Motor neuron (in vitro differentiated cells): ENCODE measurements at regions not wholly inside any gene's neighbourhood (a gene's known extent, or its start where the extent isn't known, plus 50 kb on each side); places are given as distances from the start of the nearest gene placed in this dataset.

Experiments
- ATAC-seq, 8 experiments: fragments of 200-7000 bp; cut with Tn5 transposase; replicated peaks in 6 of 8; 2 replicates each; pipeline ENCODE4 v1.8.0; 2021; ENCODE audit warnings: mild to moderate bottlenecking in 8 of 8, moderate library complexity in 8 of 8
- H3K27ac ChIP-seq, 2 donors: fragments of 250-450 bp; sonication (Bioruptor Pico); 2 replicates each; pipeline ENCODE4 v1.9.0; 2021; ENCODE audit warnings: antibody characterized with exemption in 2 of 2, mild to moderate bottlenecking in 2 of 2, moderate library complexity in 1 of 2
- H3K4me1 ChIP-seq, 2 donors: fragments of 250-450 bp; sonication (Bioruptor Pico); replicated peaks in 1 of 2; 2 replicates each; pipeline ENCODE4 v1.6.1; 2021; ENCODE audit warnings: antibody characterized with exemption in 2 of 2, mild to moderate bottlenecking in 2 of 2, moderate library complexity in 1 of 2
- H3K4me3 ChIP-seq, 5 donors: fragments of 250-450 bp; sonication (Bioruptor Pico); 2 replicates each; pipeline ENCODE4 v1.9.0; 2021; ENCODE audit warnings: antibody characterized with exemption in 5 of 5, mild to moderate bottlenecking in 5 of 5, moderate library complexity in 4 of 5
- WGBS, 10 experiments: fragments of 450-650 bp; shearing (Covaris generic); methylation state at CpG; one replicate each; pipeline ENCODE4 v1.0.0; 2022; 5-methylcytosine and 5-hydroxymethylcytosine counted together
- in situ Hi-C, 9 experiments: fragments of 400-800 bp; cut with MboI; loops; one replicate each; pipeline ENCODE4 v1.15.0; 2021; ENCODE audit warnings: low sequenced_read_pairs in 9 of 9, low pct_unique_long_range_greater_than_20kb in 2 of 9; ENCODE audit not compliant: unreplicated experiment in 9 of 9

DNA sequence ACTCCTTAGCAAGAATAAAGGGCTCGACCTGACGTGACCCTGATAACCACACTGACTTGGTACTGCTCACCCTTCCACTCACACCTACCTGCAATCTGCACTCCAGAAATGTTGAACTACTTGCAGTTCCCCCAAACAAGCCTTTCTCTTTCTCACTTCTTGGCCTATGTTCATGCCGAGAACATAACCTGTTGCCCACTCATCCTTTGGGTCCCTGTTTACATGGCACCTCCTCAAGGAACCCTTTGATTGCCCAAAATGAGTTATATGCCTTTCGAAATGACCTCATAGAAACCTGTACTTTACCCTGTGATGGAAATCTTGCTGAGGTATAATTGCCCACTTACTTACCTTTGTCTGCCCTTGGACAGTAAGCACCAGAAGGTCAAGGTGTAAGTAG lies 96.2 kb downstream of the TMCO5A start:
- H3K27ac ChIP-seq = no peak overlapping the region
- H3K4me1 ChIP-seq = no peaks in the 10 kb centered on the region
- no peak for ATAC-seq
- 61 to 100% (median 88%) methylated on average over 1 to 4 of the region's 4 CpGs; no CpG with 5 or more reads in 1 of the 10 experiments for WGBS, 10 experiments
- in situ Hi-C loops = no loop called here
- no peak overlapping the region for H3K4me3 ChIP-seq

- in situ Hi-C loops = no loop called here
- no peak overlapping the region for H3K4me3 ChIP-seq
- ATAC-seq = no peak
- H3K27ac ChIP-seq = no peak overlapping the region
- WGBS, 10 experiments = 40 to 90% (median 85%) methylated on average over 1 to 2 of the region's 2 CpGs; no CpG with 5 or more reads in 4 of the 10 experiments
- no peaks in the 10 kb centered on the region for H3K4me1 ChIP-seq
These were observed 101.3 kb downstream of the TMCO5A start for GRCh38 chr15:38035701-38036100.

GRCh38 chr15:38036790-38037338 lies 102.4 kb downstream of the TMCO5A start:
- 50 to 81% (median 66%) methylated on average over 1 to 3 of the region's 3 CpGs; no CpG with 5 or more reads in 3 of the 10 experiments for WGBS, 10 experiments
- in situ Hi-C loops = no loop called here
- no peak overlapping the region for H3K27ac ChIP-seq
- no peak overlapping the region for H3K4me3 ChIP-seq
- H3K4me1 ChIP-seq = no peaks in the 10 kb centered on the region
- ATAC-seq = no peak

GRCh38 chr15:38038659-38039442 lies 104.4 kb downstream of the TMCO5A start:
- ATAC-seq = peak in 1 of 8 experiments; percentile 39
- Histone ChIP-seq H3K4me1 (no peaks in the 10 kb centered on the region), H3K4me3 (no peak overlapping the region), H3K27ac (no peak overlapping the region)
- in situ Hi-C loops = no loop called here
- WGBS, 10 experiments = 0 to 93% (median 67%) methylated on average over 1 to 4 of the region's 4 CpGs

GRCh38 chr15:38040615-38041014 lies 106.2 kb downstream of the TMCO5A start:
- Histone ChIP-seq H3K27ac (no peak overlapping the region), H3K4me3 (no peak overlapping the region), H3K4me1 (no peaks in the 10 kb centered on the region)
- 17 to 100% (median 85%) methylated on average over 1 to 2 of the region's 2 CpGs for WGBS, 10 experiments
- in situ Hi-C loops = no loop called here
- no peak for ATAC-seq

DNA sequence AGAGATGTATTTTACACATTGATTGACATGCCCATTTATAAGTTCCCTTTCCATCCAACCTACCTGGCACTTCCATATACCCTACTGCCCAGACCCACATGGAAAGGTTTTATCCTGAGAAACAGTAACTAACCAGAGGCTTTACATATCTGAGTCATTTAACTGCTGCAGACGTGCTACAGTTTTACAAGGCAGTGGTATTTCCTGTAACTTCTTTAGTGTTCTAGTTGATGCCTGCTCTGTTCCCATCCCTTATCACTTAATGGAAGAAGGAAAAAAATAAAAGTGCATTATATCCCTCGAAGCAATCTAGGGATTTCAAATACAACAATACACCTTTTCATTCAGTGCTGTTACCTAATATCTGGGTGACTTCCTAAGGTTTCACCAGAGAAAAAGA lies 107.1 kb downstream of the TMCO5A start:
- WGBS, 10 experiments = 0 to 100% (median 77%) methylated on average over 1 to 2 of the region's 2 CpGs; no CpG with 5 or more reads in 1 of the 10 experiments
- no peak overlapping the region for H3K27ac ChIP-seq
- peak in 2 of 8 experiments; percentile 61 to 88 for ATAC-seq

DNA sequence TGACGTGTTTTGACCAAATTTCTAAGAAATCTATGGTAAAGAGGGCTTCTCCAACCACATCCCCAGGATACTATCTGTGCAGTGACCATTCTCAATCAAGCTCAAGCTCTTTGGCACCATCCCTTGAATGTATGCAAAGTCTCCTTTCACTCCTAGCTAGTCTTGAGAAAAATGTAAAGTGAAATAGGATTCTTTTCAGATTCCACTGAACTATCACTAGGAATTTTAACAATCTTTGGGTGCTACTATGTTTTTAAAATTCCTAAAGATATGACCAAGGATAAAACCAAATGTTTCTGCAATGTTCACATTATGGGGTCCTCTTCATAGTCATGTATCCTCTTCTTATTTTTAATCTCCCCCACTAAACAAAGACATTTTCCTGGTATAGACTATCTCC lies 107.8 kb downstream of the TMCO5A start:
- Histone ChIP-seq H3K4me3 (no peak overlapping the region), H3K27ac (no peak overlapping the region), H3K4me1 (no peaks in the 10 kb centered on the region)
- 40 to 80% (median 60%) methylated on average over 1 of the region's 1 CpG; no CpG with 5 or more reads in 5 of the 10 experiments for WGBS, 10 experiments
- ATAC-seq = peak in 1 of 8 experiments; percentile 17
- in situ Hi-C loops = no loop called here

More for the DNA sequence above, 107.1 kb downstream of the TMCO5A start:
- H3K4me3 ChIP-seq = no peak overlapping the region
- H3K4me1 ChIP-seq = no peaks in the 10 kb centered on the region
- in situ Hi-C loops = no loop called here

GRCh38 chr15:38042707-38043445 lies 108.4 kb downstream of the TMCO5A start:
- no peak for ATAC-seq
- Histone ChIP-seq H3K4me1 (no peaks in the 10 kb centered on the region), H3K27ac (no peak overlapping the region), H3K4me3 (no peak overlapping the region)
- in situ Hi-C loops = no loop called here
- WGBS, 10 experiments = 61 to 86% (median 73%) methylated on average over 1 to 5 of the region's 9 CpGs; no CpG with 5 or more reads in 1 of the 10 experiments

DNA sequence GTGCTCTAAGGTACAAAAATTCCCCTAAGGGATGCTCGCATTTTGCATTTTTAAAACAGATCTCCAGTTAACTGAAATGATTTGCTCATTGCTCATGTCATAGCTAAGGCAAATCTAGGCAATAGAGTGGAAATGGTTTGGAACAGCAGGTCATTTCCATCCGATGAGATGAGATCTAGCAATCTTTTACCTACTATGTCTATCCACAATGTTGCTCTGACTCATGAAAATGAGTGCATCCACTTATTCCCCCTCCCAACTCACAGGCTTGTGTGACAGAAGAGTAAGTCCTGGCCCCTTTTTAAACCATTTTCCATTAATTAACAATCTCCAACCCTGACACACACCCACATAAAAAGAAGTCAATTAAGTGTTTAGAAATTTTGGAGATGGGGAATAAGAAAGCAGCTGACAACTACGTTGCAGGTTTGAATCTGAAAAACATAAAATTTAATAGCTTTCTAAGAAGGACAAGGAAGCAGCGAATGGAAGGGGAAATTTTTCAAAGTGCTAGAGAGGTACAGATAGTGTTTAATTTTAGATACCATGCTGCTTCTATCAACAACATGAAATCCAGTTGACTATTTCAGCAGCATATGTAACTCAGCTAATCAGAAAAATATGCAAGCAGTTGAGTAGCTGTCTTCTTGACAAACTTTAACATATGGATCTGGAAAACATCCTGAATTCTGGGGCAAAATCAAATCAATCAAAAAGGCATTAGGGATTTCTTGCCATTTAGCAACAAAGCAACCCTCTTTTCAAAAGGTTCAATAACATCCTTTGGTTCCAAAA lies 112.0 kb downstream of the TMCO5A start:
- no peak overlapping the region for H3K4me3 ChIP-seq
- no peak overlapping the region for H3K27ac ChIP-seq
- in situ Hi-C loops = no loop called here
- WGBS, 10 experiments = 37 to 100% (median 79%) methylated on average over 1 to 4 of the region's 4 CpGs
- peaks cover 15 to 17% of the 10 kb centered on the region in 2 donors for H3K4me1 ChIP-seq
- ATAC-seq = peak in 5 of 8 experiments; percentile 7 to 59 (median 28)

DNA sequence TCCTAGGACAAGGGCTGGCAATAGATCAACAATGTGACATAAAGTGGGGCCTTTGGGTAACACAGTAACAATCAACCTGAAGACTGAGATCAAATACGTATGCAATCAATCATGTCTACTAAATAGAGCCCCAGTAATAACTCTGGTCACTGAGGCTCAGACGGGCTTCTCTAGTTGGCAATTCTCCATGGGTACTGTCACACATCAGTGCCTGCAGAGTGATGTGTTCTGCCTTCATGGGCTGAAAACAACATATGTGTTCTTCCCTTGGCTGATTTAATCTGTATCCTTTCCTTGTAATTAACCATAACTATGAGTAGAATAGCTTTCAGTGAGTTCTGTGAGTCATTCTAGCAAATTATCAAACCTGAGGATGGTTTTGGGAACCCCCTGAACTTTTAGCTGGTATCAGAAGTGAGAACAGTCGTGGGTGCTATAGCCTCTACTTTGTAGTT lies 113.6 kb downstream of the TMCO5A start:
- in situ Hi-C loops = no loop called here
- Histone ChIP-seq H3K27ac (no peak overlapping the region), H3K4me1 (peaks cover 15 to 17% of the 10 kb centered on the region in 2 donors), H3K4me3 (no peak overlapping the region)
- WGBS, 10 experiments = 20 to 100% (median 51%) methylated on average over 1 to 2 of the region's 3 CpGs; no CpG with 5 or more reads in 2 of the 10 experiments
- ATAC-seq = no peak

DNA sequence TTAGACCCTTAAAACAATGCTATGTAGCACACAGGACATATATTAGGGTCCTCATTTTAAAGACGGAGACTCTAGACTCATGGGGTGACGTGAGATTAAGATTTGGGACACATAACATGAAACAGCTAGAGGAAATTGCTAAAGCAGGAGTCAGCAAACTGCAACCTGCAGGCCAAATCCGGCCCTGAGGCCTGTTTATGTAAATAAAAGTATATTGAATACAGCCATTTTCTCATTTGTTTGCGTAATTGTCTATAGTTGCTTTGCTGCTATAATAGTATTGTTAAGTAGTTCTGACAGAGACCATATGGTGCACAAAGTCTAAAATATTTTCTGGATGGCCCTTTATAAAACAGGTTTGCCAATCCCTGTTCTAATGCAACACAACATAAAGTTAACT lies 115.5 kb downstream of the TMCO5A start:
- H3K4me3 ChIP-seq = no peak overlapping the region
- H3K4me1 ChIP-seq = peaks cover 15 to 17% of the 10 kb centered on the region in 2 donors
- WGBS, 10 experiments = 25 to 100% (median 73%) methylated on average over 1 to 4 of the region's 4 CpGs; no CpG with 5 or more reads in 1 of the 10 experiments
- peak in 3 of 8 experiments; percentile 25 to 80 (median 37) for ATAC-seq
- in situ Hi-C loops = loop anchor here in 1 of 9 experiments (25.0 kb wide), 1 partner anchor 212 kb away; the partner anchor contains the start of gene SPRED1
- no peak overlapping the region for H3K27ac ChIP-seq
